ENCODE measurements at regions not wholly inside any gene's neighbourhood (a gene's known extent, or its start where the extent isn't known, plus 50 kb on each side); places are given as distances from the start of the nearest gene placed in this dataset.

DNA sequence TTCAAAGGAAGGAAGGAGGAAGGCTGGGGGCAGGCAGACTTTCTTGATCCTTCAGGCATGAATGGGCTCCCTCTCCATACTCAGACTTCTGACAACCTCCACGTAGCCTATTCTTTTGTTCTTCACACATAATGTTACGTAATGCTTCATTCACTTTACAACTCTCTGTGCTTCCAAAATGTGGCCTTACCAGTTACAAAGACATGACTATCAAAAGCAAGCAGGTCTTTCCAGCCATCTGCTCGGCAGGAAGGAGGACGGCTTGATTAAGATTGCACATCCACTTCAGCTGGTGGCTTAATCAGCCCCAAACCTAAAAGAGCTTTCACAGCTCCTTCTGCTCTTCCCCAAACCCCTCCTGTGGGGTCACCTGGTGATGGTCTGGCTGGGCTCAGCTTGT is 263.2 kb downstream of the XXYLT1 start:
- no peak overlapping the region for H3K4me3 ChIP-seq
- TF ChIP-seq CTCF (IDR thresholded peaks at IDR 0.05) = no peak
- H3K27me3 ChIP-seq (replicated peaks; ENCODE audit: insufficient read depth) = no peaks in the 10 kb centered on the region
- no peak overlapping the region for H3K27ac ChIP-seq
- no peaks in the 10 kb centered on the region for H3K9me3 ChIP-seq
- H3K4me1 ChIP-seq (ENCODE audit: control insufficient read depth in 1 of 2, low read depth in 2 of 2) = no peaks in the 10 kb centered on the region
- no peaks in the 10 kb centered on the region for H3K36me3 ChIP-seq
- DNase-seq (ENCODE audit: low spot score) = no peak
- no peak for ATAC-seq (ENCODE audit: insufficient number of reproducible peaks, low FRiP score, low read depth)

DNA sequence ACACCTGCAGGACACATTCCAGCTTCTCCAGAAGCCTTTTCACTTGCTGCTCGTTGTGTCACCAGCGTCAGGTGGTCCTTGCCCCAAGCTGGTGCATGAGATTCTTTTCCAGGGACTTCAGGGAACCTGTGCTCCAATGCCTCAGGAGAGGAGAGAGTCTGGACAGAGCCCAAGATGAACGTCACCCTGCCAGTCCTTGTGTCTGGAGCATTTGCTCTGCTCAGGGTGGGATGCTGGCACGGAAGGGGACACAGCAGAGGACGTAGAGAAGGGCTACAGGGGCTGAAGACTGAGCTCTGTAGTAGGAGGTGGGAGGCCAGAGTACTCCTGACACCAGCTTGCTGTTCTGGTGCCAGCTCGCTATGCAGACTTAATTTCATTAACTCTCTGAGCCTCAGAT is 262.1 kb downstream of the XXYLT1 start:
- no peak overlapping the region for H3K4me3 ChIP-seq
- H3K4me1 ChIP-seq (ENCODE audit: control insufficient read depth in 1 of 2, low read depth in 2 of 2) = no peaks in the 10 kb centered on the region
- H3K9me3 ChIP-seq = no peaks in the 10 kb centered on the region
- H3K27ac ChIP-seq = no peak overlapping the region
- H3K27me3 ChIP-seq (replicated peaks; ENCODE audit: insufficient read depth) = no peaks in the 10 kb centered on the region
- no peaks in the 10 kb centered on the region for H3K36me3 ChIP-seq
- DNase-seq (ENCODE audit: low spot score) (no peak), ATAC-seq (ENCODE audit: insufficient number of reproducible peaks, low FRiP score, low read depth) (no peak)
- no peak for TF ChIP-seq CTCF (IDR thresholded peaks at IDR 0.05)

DNA sequence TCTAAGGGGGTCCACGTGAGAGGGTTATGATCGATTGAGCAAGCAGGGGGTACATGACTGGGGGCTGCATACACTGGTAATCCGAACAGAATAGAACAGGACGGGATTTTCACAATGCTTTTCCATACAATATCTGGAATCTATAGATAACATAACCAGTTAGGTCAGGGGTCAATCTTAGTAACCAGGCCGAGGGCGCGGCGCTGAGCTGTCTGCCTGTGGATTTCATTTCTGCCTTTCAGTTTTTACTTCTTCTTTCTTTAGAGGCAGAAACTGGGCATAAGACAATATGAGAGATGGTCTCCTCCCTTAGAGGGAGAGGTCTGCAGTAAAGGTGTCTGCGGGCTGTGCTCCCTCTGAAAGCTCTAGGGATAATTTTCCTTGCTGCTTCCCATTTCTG is 261.3 kb downstream of the XXYLT1 start:
- TF ChIP-seq CTCF (IDR thresholded peaks at IDR 0.05) = no peak
- ATAC-seq (ENCODE audit: insufficient number of reproducible peaks, low FRiP score, low read depth) = no peak
- no peaks in the 10 kb centered on the region for H3K4me1 ChIP-seq (ENCODE audit: control insufficient read depth in 1 of 2, low read depth in 2 of 2)
- no peak overlapping the region for H3K27ac ChIP-seq
- no peaks in the 10 kb centered on the region for H3K9me3 ChIP-seq
- no peak overlapping the region for H3K4me3 ChIP-seq
- no peaks in the 10 kb centered on the region for H3K27me3 ChIP-seq (replicated peaks; ENCODE audit: insufficient read depth)
- DNase-seq (ENCODE audit: low spot score) = no peak
- H3K36me3 ChIP-seq = no peaks in the 10 kb centered on the region

- Histone ChIP-seq H3K36me3 (no peaks in the 10 kb centered on the region), H3K27me3 (replicated peaks; ENCODE audit: insufficient read depth) (no peaks in the 10 kb centered on the region), H3K27ac (no peak overlapping the region), H3K4me1 (ENCODE audit: control insufficient read depth in 1 of 2, low read depth in 2 of 2) (no peaks in the 10 kb centered on the region), H3K9me3 (no peaks in the 10 kb centered on the region), H3K4me3 (no peak overlapping the region)
- DNase-seq (ENCODE audit: low spot score) = no peak
- no peak for TF ChIP-seq CTCF (IDR thresholded peaks at IDR 0.05)
- no peak for ATAC-seq (ENCODE audit: insufficient number of reproducible peaks, low FRiP score, low read depth)
These were observed 260.3 kb downstream of the XXYLT1 start for GRCh38 chr3:195010551-195011100.

DNA sequence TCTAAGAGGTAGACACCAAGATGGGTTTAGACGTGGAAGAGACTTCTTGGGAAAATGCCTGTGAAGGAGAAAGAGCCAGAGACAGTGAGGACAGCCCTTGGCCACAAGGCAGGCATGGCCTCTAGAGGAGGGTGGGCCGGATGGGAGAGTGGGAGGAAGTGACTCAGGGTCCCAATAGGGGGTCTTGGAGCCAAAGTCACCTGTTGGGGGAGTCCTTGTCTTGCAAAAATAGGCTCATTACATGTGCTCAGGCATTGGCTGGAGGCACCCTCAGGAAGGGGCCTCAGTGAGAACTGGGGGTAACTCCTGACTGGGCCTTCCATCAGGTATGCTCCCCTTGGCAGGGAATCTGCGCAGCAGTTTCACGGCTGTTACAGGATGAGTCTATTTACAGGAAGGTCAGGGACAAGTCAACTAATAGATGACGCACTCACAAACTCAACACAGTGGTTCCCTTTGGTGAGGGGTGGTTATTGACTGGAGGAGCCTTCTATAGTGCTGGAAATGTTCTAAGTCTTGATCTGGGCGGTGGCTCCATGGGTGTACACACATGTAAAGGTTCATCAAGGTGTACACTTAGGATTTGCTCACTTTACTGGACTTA is 259.6 kb downstream of the XXYLT1 start:
- Histone ChIP-seq H3K4me1 (ENCODE audit: control insufficient read depth in 1 of 2, low read depth in 2 of 2) (no peaks in the 10 kb centered on the region), H3K36me3 (no peaks in the 10 kb centered on the region), H3K27me3 (replicated peaks; ENCODE audit: insufficient read depth) (no peaks in the 10 kb centered on the region), H3K4me3 (no peak overlapping the region), H3K9me3 (no peaks in the 10 kb centered on the region), H3K27ac (no peak overlapping the region)
- TF ChIP-seq CTCF (IDR thresholded peaks at IDR 0.05) = no peak
- DNase-seq (ENCODE audit: low spot score) (no peak), ATAC-seq (ENCODE audit: insufficient number of reproducible peaks, low FRiP score, low read depth) (no peak)

Measured in thoracic aorta (tissue), 2 donors.